ENCODE measurements at regions not wholly inside any gene's neighbourhood (a gene's known extent, or its start where the extent isn't known, plus 50 kb on each side); places are given as distances from the start of the nearest gene placed in this dataset.

GRCh38 chr1:185645686-185646085 is 88.5 kb upstream of the HMCN1 start:
- DNase-seq = no peak

- no peak for DNase-seq
Measured at GRCh38 chr1:185645162-185645640, 89.0 kb upstream of the HMCN1 start.

DNA sequence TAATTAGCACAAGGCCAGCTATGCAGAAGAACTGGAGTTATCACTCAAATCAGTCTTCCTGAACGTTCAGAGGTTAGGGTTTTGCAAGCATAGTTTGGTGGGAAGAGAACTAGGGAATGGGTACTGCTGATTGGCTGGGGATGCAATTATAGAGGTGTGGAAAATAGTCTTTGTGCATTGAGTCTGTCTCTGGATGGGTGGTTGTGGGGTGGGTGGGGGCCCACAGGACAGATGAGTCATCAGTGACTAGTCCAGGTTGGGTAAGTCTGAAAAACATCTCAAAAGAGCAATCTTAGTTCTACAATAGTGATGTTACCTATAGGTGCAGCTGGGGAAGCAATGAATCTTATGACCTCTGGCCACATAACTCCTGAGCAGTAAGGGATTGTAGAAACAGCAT is 89.7 kb upstream of the HMCN1 start:
- DNase-seq = no peak

GRCh38 chr1:185636848-185637247 is 97.3 kb upstream of the HMCN1 start:
- no peak for DNase-seq

- no peak for DNase-seq
Measured at GRCh38 chr1:185634704-185635103, 99.5 kb upstream of the HMCN1 start.

GRCh38 chr1:185632659-185633423 is 101.3 kb upstream of the HMCN1 start:
- no peak for DNase-seq

GRCh38 chr1:185631843-185632242 is 102.3 kb upstream of the HMCN1 start:
- no peak for DNase-seq

GRCh38 chr1:185627761-185628501 is 106.3 kb upstream of the HMCN1 start:
- DNase-seq = no peak

GRCh38 chr1:185627171-185627570 is 107.0 kb upstream of the HMCN1 start:
- no peak for DNase-seq

- DNase-seq = no peak
Measured at GRCh38 chr1:185626344-185626743, 107.8 kb upstream of the HMCN1 start.

DNA sequence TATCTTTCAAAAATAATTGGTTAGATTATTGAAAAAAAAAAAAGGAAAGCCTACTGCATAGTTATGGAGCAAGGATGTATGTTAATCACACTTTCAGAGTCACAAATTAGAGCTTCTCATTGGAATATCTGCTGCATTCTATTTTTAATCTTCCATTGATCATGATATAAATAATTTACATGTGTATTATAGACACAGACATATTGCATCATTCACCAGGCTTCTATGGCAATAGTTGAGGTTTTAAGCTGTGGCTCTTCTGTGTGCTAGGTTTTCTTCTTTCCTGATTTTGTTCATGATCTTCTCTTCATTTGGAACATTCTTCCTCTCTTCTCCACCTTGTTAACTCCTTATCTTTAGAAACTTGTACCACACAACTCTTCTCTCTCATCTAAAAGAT is 123.2 kb upstream of the HMCN1 start:
- DNase-seq = no peak

DNA sequence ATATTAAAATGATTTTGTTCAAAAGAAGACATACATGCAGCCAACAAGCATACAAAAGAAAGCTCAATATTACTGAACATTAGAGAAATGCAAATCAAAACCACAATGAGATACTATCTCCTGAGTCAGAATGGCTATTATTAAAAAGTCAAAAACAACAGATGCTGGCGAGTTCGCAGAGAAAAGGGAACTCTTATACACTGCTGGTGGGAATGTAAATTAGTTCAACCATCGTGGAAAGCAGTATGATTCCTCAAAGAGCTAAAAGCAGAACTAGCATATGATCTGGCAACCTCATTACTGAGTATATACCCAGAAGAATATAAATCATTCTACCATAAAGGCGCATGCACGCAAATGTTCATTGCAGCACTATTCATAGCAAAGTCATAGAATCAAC is 126.0 kb upstream of the HMCN1 start:
- DNase-seq = no peak

DNA sequence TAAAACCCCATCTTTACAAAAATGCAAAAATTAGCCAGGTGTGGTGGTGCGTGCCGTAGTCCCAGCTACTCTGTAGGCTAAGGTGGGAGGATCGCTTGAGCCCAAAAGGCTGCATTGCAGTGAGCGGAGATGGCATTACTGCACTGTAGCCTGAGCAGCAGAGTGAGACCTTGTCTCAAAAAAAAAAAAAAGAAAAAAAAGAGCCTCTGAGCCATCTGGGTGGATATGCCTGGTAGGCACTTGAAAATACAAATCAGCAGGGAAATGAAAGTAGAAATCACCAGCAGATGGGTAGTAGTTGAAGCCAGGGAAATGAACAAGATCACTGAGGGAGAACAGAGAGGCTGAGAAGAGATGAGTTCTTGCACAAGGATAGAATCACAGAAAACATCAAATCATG is 131.0 kb upstream of the HMCN1 start:
- DNase-seq = no peak

DNA sequence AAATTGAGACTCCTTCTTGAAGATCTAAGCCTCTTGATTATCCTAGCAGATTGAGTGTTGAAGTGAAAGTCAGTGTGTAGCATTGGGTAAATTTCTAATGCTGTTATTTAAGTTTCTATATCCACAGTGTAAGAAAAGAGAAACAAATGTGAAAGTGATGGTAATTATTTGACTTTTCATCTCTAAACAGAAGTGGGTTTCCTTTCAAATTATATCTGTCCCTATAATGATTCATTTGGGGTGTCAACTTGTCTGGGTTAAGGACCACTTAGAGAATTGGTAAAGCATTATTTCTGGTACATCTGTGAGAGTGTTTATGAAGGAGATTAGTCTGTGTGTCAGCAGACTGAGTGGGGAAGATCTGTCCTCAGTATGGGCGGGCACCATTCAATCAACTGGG is 133.0 kb upstream of the HMCN1 start:
- DNase-seq = no peak

DNA sequence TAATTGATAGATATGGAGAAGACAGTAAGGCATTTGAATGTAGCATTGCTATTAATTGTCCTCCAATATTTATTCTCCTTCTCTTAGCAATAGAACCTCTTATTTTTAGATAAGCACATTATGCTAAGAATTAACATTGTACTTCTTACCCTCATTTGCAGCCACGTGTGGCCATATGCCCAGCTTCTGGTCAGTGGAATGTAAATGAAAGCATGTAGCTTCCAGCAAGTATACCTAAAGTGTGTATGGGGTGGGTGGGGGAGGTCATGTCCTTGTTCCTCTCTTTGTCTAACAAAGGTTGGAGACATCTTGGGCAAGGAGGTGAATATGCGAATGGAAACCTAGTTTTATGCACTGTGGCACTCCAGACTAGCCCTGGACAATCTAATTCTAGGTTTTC is 133.6 kb upstream of the HMCN1 start:
- DNase-seq = no peak

DNA sequence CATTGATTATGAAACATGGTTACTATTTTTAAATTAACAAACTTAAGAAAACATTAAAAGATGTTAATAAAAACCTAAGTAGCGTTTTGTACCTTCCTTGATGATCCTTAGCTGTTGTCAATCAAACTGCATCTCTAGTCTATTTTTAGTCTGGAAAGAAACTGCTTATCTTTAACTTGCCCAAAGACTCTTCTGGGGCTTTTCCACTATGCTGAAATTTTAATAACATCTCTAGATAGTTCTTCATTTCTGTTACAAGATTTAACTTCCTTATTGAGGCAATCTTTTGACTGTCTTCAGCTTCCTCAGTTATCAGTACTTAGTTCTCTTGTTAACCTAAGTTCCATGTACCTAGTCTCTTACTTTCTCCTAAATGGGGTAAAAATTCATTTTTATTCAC is 135.9 kb upstream of the HMCN1 start:
- no peak for DNase-seq

DNA sequence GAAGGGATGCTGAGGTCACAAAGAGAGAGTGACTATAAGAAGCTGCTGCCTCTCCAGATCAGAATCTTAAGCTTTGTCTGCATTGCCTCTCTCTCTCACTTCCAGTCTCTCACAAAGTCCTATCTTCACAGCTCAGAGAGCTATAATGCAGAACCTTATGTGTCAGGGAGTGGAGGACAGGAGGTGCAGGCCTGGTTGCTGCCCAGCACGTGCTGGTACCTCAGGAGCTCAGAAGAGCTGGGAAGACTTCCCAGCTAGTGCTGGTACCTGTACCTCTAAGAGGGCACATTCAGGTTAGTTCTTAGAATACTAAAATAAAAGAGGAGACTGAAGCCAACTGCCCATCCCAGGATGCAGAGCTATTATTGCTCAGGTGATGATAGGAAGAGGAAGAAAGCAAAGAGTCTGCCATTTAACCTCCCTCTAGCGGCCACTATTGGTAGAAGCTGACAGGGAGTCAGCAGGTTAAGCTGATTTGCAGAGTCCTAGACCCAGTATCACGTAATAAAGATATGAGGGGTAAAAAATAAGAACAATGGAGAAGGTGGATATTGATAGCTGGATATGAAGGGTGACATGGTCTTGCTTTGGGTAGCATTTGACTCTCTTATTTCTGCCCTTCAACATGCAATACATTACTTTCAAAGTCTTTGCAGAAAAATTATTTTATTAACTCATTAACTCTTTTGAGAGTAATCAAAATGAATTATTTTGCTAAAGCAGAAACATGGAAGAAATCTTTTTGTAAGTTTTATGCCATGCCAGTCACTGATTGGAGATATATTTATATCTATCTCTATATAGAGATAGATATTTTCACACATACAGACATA is 138.1 kb upstream of the HMCN1 start:
- DNase-seq = peak in 1 of 51 donors; percentile 1

- no peak for DNase-seq
Measured at GRCh38 chr1:185594786-185595410, 139.3 kb upstream of the HMCN1 start.

GRCh38 chr1:185593271-185593670 is 140.9 kb upstream of the HMCN1 start:
- DNase-seq = no peak

GRCh38 chr1:185585770-185586169 is 148.4 kb upstream of the HMCN1 start:
- DNase-seq = no peak

DNA sequence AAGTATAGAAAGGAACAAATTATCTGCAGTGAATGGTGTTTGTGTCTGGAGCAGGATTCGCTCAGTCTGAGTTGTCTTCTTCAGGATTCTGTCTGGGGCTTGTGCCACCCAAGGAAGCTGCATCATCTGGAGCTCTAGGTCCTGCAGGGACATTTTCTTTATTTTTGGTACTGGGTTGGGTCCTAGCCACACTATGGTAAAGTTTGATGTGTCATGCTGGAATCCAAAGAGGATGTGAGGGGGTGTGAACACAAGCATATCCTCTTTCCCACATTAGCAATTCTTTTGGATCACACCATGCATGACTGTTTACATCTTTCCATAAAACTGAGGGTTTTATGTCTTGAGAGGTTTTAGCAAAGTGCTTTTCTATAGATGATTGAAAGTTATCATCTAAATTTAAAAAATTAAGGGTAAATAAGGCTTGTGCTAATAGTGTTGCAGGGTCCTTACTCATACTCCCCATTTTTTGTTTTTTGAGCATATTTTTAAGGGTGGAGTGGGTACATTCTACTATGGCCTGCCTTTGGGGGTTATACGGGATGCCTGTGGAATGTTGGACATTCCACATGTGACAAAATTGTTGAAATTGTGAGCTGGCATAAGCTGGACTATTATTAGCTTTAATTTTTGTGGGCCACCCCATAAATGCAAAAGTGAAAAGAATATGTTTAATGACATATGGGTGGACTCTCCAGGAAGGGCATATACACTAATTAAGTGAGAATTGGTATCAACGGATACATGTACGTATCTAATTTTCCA is 152.0 kb upstream of the HMCN1 start:
- DNase-seq = no peak

Measured in hypothalamus (tissue), 51 donors.